Umbilical cord (tissue), 1 donor: ENCODE measurements at regions not wholly inside any gene's neighbourhood (a gene's known extent, or its start where the extent isn't known, plus 50 kb on each side); places are given as distances from the start of the nearest gene placed in this dataset.
"Not testable (repeated sequence)": the region's sequence is repeated elsewhere in the genome, so short reads cannot be mapped to it uniquely, and the experiment has no call there.

Source experiments
- DNase-seq: peaks from one replicate; pipeline ENCODE4 v3.0.0-alpha.2; 2015; ENCODE audit warnings: low spot score

DNA sequence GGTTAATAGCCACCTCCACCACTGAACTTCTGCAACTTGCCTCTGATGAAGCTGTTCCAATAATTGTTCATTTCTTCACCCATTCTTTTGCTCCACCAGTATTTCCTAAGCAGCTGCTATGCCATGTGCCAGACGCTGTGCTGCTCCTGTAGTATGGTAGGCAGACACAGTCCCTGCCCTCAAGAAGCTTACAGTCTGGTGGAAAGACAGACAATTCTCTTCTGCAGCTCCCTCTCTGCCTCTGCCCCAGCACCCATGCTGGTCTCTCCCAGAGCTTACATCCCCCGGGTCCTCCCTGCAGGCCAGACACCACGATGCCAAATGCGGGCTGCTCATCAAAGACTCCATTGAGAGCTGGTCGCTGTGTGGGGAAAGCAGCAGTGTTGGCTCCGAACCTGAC lies 111.6 kb upstream of the ESRRB start:
- no peak for DNase-seq

DNA sequence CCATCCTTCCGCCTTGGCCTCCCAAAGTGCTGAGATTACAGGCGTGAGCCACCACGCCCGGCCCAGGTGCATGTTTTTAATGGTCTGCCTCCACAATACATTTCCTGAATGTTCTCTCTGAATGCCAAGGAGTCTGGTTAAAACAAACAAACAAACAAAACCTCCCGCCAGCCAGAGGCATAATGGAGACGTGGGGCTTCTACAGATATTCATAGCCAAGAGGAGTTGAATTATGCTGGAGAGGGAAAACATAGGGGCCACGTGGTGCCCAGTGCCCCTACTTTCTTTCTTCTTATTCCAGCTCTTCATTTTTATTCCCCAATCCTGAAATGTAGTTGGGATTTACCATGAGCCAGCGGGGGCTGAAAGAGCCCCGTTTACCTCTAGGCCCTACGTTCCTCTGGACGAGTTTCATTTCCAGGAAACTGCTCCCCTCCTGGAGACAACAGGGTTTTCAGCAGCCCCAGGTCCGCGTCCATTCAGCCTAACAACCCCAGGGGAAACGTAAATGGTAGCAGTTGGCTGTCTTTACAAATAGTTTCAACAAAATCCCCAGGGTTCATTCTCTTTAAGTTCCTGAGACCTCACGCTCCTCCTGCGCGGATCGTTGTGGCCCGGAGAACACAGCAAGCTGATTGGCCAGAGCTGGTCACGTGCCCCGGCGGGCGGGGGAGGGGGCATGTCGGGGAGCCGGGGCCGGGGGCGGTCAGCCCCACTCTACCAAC lies 108.5 kb upstream of the ESRRB start:
- peak; percentile 64 for DNase-seq

DNA sequence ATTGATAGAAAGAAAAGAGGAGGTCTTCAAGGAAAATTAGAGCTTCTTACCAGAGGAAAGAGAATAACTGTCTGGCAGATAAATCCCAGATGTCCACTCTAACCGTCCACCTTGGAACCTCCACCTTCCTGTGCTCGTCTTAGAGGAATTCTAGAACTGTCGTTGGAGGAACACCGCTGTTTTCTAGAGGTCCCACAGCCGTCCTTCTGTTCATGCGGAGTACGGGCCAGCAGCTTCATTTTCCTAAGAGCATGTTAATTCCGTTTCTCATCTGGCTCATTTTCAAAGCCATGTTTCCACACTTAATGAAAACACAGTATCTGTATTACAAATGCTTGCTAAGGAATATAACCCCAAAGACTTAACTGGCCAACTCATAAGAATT lies 107.9 kb upstream of the ESRRB start:
- no peak for DNase-seq

DNA sequence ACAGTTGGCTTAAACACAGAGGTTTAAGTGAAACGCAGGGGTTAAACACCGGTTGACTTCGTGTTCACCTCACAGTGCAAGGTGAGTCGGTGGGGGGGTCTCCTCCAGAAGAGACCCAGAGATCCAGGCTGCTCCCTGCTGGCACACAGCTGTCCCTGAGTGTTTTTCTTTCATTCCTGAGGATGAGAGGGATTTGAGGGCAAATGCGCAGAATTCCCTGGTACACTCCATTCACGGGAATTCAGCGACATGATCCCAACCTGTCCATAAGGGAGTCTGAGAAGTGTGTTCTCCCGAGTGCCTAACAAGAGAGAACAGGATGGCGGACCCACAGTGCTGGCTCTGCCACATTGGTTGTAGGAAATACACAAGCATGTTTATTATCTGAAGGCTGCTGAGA lies 107.2 kb upstream of the ESRRB start:
- no peak for DNase-seq

DNA sequence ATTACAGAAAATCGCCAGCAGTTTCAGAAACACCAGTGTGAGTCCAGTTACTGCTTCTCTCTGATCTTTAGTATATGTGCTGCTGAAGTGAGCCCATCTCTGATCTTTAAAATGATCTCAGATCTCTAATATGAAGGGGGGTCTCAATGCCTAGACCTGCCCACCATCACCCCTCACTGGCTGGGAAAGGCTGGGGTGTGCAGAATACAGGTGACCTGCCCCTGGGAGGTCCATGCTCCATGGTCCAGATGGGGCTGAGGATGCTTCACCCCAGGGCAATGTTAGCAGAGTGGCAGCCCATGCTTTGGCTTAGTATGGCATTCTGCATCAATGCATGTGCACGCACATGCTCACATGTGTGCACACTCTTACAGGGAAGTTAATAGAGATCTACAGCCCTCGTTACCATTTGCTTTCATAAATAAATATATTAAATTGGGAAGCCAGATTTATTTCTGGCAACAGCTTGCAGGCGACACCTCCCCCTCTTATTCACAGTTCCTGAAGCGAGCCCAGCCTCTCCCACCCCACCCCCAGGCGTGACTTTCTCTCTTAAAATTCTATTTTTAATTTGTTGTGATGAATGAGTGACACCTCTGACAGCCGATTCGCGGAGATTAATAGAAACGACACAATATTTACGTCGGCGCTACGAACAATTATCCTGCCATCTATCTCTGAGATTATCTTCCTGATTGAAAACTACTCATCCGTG lies 104.7 kb upstream of the ESRRB start:
- DNase-seq = no peak

DNA sequence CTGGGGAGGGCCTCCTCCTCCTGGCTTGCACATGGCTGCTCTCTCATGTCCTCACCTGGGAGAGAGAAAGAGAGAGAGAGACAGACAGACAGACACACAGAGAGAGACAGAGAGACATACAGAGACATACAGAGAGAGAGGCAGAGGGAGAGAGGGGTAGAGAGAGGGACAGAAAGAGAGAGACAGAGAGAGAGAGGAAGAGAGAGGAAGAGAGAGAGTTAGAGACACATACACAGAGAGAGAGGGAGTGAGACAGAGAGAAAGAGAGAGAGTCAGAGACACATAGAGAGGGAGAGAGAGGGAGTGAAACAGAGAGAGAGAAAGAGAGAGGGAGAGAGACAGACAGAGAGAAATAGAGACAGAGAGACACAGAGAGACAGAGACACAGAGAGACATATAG lies 103.6 kb upstream of the ESRRB start:
- DNase-seq = no peak

DNA sequence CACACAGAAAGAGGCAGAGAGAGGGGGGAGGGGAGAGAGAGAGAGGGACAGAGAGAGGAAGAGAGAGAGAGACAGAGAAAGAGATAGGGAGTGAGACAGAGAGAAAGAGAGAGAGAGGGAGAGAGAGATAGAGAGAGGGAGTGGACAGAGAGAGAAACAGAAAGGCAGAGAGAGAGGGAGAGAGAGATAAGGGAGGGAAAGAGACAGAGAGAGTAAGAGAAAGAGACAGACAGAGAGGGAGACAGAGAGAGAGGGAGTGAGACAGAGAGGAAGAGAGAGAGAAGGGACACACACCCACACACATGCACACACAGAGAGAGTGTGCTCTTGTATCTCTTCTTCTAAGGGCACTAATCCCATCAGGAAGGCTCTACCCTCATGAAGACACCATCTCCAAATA lies 103.2 kb upstream of the ESRRB start:
- DNase-seq = no peak

DNA sequence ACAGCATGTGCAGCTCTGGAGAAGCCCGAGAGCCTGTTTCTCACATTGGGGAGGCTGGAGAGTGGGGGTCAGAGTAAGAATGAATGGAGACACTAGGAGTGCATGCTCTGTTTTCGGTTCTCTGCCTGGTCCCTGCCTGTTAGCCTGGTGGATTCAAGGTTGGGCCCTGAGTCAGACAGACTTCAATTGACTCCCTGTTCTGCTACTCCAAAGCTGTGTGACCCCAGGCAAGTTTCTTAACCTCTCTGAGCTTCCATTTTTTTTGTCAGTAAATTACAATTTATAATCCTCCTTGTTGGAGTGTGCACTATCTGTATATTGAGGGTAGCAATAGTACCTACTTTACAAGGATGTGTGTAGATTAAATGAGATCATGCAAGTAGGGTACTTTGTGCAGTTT lies 102.6 kb upstream of the ESRRB start:
- DNase-seq = no peak

DNA sequence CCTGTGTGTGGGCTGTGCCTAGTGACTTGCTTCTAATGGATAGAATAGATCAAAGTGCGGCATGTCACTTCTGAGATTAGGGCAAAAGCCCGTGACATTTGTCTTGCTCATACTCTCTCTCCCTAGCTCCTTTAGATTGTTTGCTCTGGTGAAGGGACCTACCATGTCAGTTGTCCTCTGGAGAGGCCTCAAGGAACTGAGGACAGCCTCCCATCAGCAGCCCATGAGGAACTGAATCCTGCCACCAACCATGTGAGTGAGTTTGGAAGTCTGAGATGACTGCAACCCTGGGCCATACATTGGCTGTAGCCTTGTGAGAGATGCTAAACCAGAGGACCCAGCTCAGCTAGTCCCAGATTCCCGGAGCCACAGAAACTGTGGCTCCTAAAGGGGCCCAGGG lies 101.6 kb upstream of the ESRRB start:
- no peak for DNase-seq

DNA sequence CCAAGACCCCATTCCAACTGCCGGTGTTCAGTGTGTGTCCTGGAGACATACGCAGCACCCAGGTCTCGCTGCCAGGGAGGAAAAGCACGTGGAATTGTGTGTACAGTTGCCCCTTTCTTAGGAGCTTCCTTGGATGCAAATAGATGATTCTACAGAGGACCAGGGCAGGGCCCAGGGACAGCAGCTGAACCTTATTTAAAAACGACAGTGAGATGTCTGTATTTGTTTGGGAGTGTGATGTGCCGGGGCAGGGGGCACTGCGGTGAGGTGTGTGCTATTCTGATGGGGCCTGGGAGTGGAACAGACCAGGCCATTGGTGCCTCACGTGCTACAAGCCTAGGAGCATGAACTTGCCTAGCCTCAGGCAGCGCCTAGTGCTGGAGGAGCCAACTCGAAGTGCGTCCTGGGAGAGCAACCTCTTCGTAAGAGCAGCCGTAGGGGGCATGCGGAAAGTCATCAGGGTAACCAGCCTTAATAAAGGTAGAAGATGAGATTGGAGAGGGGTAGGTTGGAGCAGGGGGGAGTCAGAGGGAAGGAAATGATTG lies 98.3 kb upstream of the ESRRB start:
- no peak for DNase-seq

DNA sequence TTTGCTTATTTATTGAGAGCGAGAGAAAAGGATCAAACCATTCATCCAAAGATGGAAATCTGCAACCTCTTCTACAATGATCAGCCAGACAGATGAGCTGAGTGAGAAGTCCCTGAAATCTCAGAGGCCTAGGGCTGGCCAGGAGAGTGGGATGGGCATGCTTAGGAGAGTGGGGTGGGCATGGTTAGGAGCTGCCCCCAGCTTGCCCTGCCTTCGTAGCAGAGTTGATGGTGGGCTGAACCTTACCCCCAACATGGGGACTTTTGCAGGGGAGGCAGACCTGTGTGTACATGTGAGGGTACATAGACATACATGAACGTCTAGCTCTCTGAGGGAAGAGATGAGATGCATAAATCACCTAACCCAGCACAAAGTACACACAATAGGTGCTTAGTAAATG lies 95.7 kb upstream of the ESRRB start:
- DNase-seq = no peak

DNA sequence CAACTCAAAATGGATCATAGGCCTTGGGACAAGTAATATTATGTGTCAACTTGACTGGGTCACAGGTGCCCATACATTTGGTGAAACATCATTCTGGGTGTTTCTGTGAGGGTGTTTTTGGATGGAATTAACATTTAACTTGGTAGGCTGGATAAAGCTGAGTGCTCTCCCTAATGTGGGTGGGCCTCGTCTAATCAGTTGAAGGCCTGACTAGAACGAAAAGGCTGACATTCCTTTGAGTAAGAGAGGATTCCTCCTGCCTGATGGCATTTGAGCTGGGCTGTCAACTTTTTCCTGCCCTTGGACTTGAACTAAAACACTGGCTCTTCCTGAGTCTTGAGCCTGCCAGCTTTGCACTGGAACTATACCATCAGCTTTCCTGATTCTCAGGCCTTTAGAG lies 93.4 kb upstream of the ESRRB start:
- DNase-seq = no peak

DNA sequence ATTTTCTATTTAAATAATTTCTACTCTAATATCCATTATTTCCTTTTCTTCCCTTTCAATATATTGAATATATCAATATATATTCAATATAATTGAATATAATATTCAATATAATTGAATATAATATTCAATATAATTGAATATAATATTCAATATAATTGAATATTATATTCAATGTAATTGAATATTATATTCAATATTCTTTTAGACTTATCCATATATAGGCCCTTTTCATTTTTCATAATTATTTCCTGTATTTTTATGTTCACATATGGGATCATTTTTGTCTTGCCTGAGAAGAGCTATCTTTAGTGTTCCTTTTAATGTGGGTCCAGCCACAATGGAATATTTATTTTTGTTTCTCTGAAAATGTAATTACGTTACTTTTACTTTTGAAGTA lies 88.9 kb upstream of the ESRRB start:
- no peak for DNase-seq

DNA sequence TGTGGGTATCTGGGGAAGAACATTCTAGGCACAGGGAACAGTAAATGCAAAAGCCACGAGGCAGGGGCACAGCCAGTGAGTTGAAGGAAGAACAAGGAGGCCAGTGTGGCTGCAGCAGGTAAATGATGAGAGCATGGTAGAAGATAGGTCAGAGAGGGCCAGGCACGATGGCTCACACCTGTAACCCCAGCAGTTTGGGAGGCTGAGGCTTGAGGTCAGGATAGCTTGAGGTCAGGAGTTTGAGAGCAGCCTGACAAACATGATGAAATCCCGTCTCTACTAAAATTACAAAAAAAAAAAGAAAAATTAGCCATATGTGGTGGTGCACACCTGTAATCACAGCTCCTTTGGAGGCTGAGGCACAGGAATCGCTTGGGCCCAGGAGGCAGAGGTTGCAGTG lies 86.7 kb upstream of the ESRRB start:
- no peak for DNase-seq

DNA sequence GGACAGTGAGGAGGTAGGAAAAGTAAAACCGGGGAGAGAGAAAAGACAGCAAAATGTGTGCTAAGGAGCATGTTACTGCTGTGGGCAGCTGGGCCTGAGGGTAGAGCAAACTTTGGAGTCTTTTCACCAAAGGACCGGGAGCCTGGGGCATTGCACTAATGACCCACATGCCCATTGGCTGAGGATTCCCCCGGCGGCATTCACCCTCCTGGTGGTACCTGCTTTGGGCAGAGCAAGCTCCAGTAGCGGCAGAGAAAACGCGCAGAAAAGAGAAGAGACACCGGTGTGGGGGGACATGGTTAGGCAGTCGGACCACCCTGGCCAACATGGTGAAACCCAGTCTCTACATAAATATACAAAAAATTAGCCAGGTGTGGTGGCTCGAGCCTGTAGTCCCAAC lies 83.4 kb upstream of the ESRRB start:
- no peak for DNase-seq

DNA sequence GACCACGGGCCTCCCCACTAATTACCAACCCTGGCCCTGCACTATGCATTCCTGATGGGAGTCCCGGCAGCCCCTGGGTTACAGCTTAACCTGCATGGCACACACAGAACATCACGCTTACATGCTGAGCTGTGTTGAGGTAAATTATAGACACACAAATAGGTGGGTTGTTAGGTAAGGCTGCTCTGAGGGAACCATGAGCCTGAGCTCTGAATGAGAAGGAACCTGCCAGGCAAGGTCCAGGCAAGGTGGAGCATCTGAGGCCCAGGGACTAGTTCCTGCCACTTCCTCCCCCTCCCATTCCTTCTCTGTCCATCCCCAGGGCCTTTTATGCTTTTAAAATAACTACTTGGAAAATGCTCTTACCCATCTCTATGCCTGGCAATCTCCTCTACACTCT lies 82.7 kb upstream of the ESRRB start:
- DNase-seq = no peak

DNA sequence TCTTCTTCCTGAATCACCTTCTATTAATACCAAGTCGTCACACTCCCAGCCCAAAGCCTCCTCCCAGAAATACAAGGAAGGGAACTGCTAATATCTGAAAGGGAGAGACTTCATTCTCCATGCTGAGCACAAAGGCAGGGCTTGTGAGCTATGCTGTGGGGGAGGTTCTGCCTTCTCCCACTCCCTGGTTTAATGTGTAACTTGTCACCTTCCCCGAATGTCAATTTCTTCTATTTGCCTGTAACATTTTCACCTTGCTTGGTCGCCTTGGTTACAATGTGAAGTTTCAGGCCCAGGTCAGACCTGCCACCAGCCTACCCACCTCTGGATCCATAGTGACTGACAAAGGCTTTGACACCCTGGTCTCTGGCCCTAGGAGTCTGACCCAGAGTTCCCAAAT lies 82.0 kb upstream of the ESRRB start:
- DNase-seq = no peak

DNA sequence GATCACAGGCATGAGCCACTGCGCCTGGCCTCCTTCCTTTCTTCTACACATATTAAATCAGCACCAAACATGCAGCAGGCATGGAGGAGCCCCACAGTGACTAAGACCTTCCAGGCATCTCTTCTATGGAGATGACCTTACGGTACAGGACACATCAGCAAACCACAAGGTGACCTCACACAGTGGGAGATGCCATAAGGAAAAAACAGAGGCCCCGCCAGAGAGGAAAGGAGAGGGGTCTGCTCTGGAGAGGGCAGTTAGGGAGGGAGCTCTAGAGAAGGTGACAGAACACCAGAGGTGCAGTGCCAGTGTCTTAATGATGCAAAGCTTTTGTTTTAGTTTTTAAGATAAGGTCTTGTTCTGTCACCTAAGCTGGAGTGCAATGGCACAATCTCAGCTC lies 81.1 kb upstream of the ESRRB start:
- no peak for DNase-seq

DNA sequence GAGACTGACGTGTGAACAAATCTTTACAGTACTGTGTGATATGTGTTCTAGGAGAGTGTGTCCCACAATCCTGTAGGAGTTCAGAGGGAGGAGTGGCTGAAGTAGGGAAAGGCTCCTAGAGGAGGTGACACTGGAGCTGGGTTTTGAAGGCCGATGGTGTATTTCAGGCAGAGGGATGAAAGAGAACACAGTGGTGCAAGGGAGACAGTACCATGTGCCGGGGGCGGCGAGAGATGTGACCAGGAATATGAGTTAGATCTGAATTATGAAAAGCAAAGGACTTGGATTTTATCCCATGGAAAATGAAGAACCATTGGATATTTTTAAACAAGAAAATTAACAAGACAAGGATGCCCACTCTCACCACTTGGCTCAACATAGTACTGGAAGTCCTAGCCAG lies 77.0 kb upstream of the ESRRB start:
- DNase-seq = no peak

DNA sequence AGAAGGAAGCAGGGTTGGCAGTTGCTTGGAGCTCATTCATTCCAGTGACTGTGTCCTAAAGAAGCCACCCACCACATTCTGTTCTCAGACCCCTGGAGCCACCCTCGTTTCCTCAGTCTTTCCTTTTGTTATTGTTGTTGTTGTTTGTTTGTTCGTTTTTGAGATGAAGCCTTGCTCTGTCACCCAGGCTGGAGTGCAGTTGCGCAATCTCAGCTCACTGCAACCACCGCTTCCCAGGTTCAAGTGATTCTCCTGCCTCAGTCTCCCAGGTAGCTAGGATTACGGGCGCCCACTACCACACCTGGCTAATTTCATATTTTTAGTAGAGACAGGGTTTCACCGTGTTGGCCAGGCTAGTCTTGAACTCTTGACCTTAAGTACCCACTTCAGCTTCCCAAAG lies 72.7 kb upstream of the ESRRB start:
- DNase-seq = not testable (repeated sequence)

DNA sequence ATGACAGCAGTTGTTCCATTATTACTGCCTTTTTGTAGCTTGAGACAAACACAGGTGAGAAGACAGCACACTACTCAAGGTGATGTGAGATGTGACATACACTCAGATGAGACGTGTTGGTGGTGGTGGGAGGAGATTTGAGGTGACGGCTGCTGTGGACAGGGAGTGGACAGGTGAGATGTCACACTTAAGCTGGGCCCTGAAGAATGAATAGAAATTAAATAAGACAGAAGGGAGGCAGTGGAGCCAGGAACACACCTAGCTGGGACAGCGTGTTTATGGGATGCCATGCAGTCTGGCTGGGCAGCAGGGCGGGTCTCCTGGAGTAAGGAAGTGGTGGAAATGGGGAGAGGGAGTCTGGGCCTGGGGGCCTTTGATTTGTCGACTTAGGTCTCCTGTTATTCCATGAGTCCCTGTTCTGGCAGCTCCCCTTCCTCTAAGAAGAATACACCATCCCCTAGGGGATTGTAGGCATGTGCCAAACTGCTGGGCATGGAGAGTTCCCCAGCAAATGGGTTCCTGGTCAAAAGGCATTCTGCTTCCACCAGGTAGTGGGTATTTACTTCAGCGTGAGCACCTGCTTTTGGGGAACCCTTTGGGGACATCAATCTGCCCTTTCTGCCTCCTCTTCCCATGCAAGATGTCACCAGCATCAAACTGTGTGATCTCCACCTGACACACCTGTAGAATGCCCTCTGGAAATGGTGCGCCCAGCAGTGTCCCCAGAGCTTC lies 71.2 kb upstream of the ESRRB start:
- no peak for DNase-seq

DNA sequence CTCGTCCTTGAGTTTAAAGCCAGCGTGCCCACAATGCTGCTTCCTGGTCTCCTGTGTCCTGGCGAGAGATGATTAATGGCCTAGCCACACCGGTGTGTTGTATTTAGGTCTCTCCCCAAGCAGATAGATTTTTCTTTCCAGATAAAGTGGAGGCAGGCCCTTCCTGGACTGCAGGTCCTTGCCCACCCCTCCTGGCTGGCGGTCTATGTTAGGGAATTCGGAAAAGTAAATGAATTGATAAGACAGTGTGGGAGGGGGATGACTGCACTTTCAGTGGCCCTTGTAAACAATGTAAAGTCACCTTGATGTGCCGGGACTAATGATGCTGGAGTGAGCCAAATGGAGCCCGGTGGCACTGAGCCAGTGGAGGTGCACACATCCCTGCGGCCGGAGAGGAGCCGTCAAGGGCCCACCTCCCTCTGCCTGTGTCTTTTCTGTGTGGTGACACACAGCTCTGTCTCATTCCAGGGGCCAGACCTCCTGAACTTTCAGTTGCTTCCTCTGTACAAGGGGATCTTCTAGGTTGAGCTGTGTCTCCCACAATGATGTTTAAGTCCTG lies 70.6 kb upstream of the ESRRB start:
- no peak for DNase-seq
